ENCODE measurements at regions not wholly inside any gene's neighbourhood (a gene's known extent, or its start where the extent isn't known, plus 50 kb on each side); places are given as distances from the start of the nearest gene placed in this dataset.
"Not testable (repeated sequence)": the region's sequence is repeated elsewhere in the genome, so short reads cannot be mapped to it uniquely, and the experiment has no call there.

GRCh38 chr10:9260690-9261089 is 1206.2 kb downstream of the GATA3 start:
- no peak for DNase-seq

- no peak for DNase-seq
Measured at GRCh38 chr10:9262770-9263169, 1208.3 kb downstream of the GATA3 start.

GRCh38 chr10:9268176-9268575 is 1213.7 kb downstream of the GATA3 start:
- no peak for DNase-seq

- not testable (repeated sequence) for DNase-seq
Measured at GRCh38 chr10:9273126-9273833, 1218.8 kb downstream of the GATA3 start.

GRCh38 chr10:9274206-9274755 is 1219.8 kb downstream of the GATA3 start:
- no peak for DNase-seq

- no peak for DNase-seq
Measured at GRCh38 chr10:9275861-9276260, 1221.4 kb downstream of the GATA3 start.

GRCh38 chr10:9285690-9286089 is 1231.2 kb downstream of the GATA3 start:
- DNase-seq: no peak

GRCh38 chr10:9289811-9290210 is 1235.3 kb downstream of the GATA3 start:
- DNase-seq: no peak

GRCh38 chr10:9291081-9291480 is 1236.6 kb downstream of the GATA3 start:
- no peak for DNase-seq

GRCh38 chr10:9294132-9294663 is 1239.7 kb downstream of the GATA3 start:
- DNase-seq: no peak

GRCh38 chr10:9294865-9295264 is 1240.4 kb downstream of the GATA3 start:
- DNase-seq: no peak

- no peak for DNase-seq
Measured at GRCh38 chr10:9296190-9296589, 1241.7 kb downstream of the GATA3 start.

- DNase-seq: no peak
Measured at GRCh38 chr10:9297580-9297979, 1243.1 kb downstream of the GATA3 start.

GRCh38 chr10:9299966-9300365 is 1245.5 kb downstream of the GATA3 start:
- DNase-seq: no peak

GRCh38 chr10:9301148-9301547 is 1246.7 kb downstream of the GATA3 start:
- no peak for DNase-seq

- no peak for DNase-seq
Measured at GRCh38 chr10:9301554-9301953, 1247.1 kb downstream of the GATA3 start.

- peak; percentile 55 for DNase-seq
Measured at GRCh38 chr10:9302140-9302746, 1247.8 kb downstream of the GATA3 start.

GRCh38 chr10:9305018-9305655 is 1250.6 kb downstream of the GATA3 start:
- peak; percentile 17 for DNase-seq

- no peak for DNase-seq
Measured at GRCh38 chr10:9311702-9312499, 1257.4 kb downstream of the GATA3 start.

GRCh38 chr10:9315292-9315691 is 1260.8 kb downstream of the GATA3 start:
- no peak for DNase-seq

- peak; percentile 54 for DNase-seq
Measured at GRCh38 chr10:9331583-9332008, 1277.1 kb downstream of the GATA3 start.

GRCh38 chr10:9334270-9334669 is 1279.8 kb downstream of the GATA3 start:
- DNase-seq: no peak

GRCh38 chr10:9339716-9340115 is 1285.2 kb downstream of the GATA3 start:
- no peak for DNase-seq

All from CD4-positive, alpha-beta T cell treated with Interleukin-12 subunit alpha and Interleukin-12 subunit beta, for 1 hour (primary cell).